ENCODE measurements at regions not wholly inside any gene's neighbourhood (a gene's known extent, or its start where the extent isn't known, plus 50 kb on each side); places are given as distances from the start of the nearest gene placed in this dataset.
"Not testable (repeated sequence)": the region's sequence is repeated elsewhere in the genome, so short reads cannot be mapped to it uniquely, and the experiment has no call there.

- no peak for DNase-seq
Observed at GRCh38 chr3:88412346-88412745, 262.6 kb downstream of the C3orf38 start.

DNA sequence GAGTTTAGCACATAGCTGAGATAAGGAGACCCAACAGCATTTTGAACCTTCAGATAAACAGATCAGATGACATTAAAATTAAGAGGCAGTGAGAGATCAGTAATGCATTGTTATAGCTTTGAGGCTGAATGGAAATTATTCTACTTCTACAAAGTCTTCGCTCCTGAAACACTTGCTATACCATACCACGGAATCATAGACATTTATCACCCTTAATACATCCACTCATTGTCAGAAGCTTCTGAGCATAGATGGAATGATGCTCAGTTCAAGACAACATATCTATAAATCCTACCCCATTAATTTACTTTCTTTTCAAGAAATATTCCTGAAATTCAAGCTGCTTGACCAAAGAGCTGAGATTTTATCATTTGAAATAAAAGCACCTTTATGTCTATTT lies 266.7 kb downstream of the C3orf38 start:
- no peak for DNase-seq

DNA sequence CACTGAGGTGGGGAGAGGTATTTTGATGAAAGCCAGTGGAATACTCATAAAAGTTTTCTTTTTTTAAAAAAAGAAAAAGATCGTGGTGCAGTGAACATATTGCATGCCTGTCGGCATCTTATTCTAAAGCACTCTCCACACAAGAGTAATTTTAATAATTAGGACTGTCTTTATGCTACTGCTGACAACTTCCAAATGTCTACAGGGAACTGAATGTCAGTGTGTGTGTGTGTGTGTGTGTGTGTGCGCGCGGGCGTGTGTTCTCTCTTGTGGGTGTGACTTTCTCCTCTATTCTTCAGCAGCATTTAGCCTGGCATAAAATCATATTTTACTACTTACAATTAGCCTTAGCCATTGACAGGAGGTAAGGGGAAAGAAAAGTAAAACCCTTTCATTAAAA lies 268.5 kb downstream of the C3orf38 start:
- no peak for DNase-seq

- DNase-seq: no peak
Observed at GRCh38 chr3:88433568-88433967, 283.8 kb downstream of the C3orf38 start.

DNA sequence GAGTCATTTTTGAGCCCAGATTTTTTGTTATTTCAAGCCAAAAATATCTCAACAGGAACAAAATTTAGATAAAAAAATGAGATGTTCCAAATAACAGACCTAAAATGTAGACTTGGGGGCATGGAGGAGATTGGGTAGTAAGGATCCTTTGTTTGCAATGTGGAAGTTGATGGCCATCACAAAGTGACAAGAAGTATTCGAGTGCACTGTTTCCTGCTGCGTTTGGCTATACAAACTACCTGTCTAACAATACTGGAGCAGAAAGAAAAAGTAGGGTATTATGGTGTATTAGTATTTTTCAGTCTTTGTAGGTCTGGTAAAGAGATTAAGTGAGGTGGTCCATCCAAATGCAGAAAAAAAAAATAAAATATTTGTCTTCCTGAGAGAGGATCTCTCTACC lies 284.2 kb downstream of the C3orf38 start:
- DNase-seq: no peak

DNA sequence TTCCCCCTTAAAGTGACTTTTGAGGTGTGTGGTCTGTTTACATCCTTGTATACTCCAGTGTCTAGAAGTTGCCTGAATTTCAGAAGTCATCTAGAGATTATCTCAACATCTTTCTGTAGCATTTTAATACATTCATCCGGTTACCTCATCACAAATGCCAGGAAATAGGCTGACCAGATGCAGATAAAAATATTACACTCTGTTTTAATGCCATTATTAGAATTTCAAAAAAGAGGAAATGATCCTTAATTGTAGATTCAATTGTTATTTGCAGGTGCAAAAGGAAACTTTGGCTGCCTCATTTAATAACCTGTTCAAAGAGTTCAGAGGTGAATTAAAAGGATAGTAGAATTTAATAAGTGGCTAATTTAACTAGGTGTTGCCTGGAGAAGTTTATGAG lies 290.9 kb downstream of the C3orf38 start:
- DNase-seq: no peak

DNA sequence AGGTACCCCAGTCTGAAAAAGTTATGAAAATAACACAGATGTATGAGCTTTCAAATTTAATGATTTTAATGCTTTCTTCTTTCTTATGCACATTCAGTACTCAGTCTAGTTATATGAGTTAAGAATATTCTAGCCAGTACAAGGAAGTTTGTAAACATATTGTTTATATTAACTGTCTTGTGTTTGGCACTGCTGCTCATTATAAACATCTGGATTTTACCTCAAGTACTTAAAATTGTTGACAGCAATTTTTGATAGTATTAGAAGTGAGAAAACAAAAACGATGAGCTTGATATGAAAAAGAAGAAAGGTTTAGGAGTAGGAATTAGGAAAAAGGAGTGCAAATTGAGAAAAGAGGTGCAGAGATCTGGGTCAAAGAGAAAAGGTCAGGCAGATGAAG lies 293.3 kb downstream of the C3orf38 start:
- DNase-seq: no peak

GRCh38 chr3:88444251-88444650 lies 294.5 kb downstream of the C3orf38 start:
- no peak for DNase-seq

DNA sequence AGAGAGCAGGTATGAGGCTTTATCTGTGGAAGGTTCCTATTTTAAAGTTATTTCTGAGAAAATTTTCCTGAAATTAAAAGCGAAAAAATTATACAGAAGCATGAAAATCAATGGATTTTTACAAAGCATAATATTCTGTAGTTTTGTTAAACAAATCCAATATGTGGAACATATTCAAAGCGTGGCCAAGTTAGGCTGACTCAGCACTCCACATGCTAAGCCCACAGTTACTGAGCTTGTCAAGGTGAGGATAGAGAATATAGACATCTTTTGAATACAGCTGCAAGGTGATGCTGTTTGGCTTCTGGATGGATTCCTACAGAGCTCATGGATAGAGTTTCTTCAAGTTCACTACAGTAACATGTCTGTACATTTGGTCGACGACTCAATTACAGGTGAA lies 302.5 kb downstream of the C3orf38 start:
- no peak for DNase-seq

GRCh38 chr3:88460369-88460768 lies 310.6 kb downstream of the C3orf38 start:
- no peak for DNase-seq

GRCh38 chr3:88462230-88462629 lies 312.5 kb downstream of the C3orf38 start:
- DNase-seq: no peak

DNA sequence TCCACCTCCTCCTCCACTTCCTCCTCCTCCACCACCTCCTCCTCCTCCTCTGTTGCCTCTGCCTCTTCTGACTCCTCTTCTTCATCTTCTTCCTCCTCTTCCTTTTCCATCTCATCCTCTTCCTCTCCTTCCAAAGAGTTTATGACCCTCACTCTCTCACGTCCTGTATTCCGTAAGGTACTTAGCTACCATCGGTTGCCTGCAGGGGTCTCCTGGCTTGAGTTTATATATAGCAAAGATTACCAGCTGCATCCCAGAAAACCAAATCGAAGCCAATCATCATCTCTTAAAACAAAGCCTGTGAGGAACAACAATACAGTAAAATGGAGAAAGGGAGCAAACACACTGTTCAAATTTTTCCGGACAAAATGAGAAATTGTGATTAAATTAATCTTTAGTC lies 317.4 kb downstream of the C3orf38 start:
- no peak for DNase-seq

GRCh38 chr3:88469216-88469615 lies 319.5 kb downstream of the C3orf38 start:
- DNase-seq: no peak

- DNase-seq: no peak
Observed at GRCh38 chr3:88478460-88478859, 328.7 kb downstream of the C3orf38 start.

- no peak for DNase-seq
Observed at GRCh38 chr3:88480822-88481221, 331.1 kb downstream of the C3orf38 start.

GRCh38 chr3:88485001-88485400 lies 335.2 kb downstream of the C3orf38 start:
- no peak for DNase-seq

DNA sequence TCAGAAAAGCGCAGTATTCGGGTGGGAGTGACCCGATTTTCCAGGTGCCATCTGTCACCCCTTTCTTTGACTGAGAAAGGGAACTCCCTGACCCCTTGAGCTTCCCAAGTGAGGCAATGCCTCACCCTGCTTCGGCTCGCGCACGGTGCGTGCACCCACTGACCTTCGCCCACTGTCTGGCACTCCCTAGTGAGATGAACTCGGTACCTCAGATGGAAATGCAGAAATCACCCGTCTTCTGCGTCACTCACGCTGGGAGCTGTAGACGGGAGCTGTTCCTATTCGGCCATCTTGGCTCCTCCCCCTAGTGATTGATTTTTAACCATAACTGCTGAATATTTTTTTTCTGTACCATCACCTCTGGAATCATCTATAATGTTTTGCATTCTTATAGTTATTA lies 359.1 kb downstream of the C3orf38 start:
- DNase-seq: not testable (repeated sequence)

DNA sequence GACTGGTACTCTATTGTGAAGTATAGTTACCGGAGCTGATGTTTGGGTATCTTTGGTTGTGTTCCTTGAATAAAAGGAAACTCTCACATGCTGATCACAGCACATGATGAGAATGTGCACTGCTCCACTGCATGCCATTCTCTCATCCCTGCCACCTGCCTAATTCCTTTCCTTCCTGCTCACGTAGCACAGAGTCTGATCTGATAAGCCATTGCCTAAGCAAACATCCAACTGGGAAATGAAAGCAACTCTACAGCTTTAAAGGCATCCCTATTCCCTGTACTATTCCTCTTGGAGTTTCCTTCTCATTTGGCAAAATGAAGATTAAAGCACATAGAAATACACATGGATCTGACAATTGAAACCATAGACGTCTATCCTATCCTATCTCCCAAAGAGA lies 359.8 kb downstream of the C3orf38 start:
- DNase-seq: no peak

GRCh38 chr3:88528494-88528893 lies 378.7 kb downstream of the C3orf38 start:
- DNase-seq: no peak

DNA sequence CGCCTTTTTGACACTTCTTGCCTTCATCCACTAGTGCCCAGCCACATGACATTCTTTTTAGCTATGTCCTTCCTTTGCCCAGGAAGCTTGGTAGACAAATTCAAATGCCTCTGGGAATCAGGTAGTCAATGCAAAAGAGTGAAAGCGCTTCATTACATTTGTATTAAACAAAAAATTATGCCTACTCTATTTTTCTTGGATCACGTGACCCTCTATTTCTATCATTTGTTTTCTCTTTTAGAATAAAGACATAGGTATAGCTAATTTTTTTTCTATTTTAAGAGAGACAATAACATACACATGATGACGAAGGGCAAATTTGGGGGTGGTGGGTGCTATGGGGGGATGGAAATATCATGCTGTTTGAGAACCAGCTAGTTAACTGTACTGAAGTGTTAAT lies 384.8 kb downstream of the C3orf38 start:
- no peak for DNase-seq

- DNase-seq: no peak
Observed at GRCh38 chr3:88535563-88535962, 385.8 kb downstream of the C3orf38 start.

- no peak for DNase-seq
Observed at GRCh38 chr3:88542916-88543315, 393.2 kb downstream of the C3orf38 start.

DNA sequence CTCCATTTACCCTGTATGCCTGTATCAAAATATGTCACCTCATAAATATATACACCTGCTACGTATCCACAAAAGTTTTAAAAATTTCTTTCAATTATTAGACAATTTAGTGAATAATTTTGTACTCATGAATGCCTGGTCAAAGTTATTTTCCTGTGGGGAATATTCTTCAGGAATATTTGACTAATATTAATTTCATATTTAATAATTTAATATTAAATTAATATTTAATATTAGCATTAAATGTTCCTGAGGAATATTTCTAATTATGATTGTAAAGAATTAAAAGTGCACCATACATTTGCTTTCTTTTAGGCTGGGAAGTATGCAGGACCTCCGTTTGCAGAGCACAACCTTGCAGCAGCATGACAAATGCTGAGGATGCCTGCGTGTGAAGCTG lies 422.7 kb downstream of the C3orf38 start:
- no peak for DNase-seq

DNA sequence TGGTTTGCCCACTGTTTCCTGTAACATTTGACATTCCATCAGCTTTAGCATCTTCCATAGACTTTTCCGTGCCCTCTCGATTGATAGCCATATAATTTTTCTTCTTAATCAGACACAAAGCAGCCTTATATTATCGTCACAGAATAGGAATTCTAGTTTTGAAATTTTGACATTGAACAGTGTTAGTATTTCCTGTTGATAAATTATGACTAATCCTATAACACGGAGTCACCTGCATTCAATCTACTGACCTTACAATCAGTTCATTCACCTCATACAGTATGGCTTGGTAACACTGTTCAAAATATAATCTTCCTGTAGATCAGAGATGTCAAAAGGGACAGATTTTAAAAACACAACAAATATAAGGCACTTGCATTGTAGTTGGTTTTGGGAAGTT lies 423.7 kb downstream of the C3orf38 start:
- no peak for DNase-seq

GRCh38 chr3:88574146-88574545 lies 424.4 kb downstream of the C3orf38 start:
- no peak for DNase-seq

DNA sequence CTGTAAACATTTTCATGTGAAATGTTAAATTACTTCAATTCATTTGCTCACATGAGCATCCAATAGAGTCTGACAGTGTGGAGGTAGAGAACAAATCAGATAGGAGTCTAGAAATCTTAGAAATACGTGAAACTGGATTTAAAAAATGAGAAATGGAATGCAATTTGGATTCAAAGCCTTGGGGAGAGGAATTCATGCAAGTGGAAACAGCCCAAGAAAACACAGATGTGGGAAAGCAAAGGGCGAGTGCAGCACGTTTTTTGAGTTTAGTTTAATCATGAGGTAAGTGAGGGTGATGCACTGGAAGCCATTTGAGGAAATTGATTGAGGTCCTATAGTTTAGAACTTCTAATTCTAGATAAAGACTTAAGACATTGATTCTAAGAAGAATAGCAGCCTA lies 434.7 kb downstream of the C3orf38 start:
- no peak for DNase-seq
